ENCODE measurements at regions not wholly inside any gene's neighbourhood (a gene's known extent, or its start where the extent isn't known, plus 50 kb on each side); places are given as distances from the start of the nearest gene placed in this dataset.

DNA sequence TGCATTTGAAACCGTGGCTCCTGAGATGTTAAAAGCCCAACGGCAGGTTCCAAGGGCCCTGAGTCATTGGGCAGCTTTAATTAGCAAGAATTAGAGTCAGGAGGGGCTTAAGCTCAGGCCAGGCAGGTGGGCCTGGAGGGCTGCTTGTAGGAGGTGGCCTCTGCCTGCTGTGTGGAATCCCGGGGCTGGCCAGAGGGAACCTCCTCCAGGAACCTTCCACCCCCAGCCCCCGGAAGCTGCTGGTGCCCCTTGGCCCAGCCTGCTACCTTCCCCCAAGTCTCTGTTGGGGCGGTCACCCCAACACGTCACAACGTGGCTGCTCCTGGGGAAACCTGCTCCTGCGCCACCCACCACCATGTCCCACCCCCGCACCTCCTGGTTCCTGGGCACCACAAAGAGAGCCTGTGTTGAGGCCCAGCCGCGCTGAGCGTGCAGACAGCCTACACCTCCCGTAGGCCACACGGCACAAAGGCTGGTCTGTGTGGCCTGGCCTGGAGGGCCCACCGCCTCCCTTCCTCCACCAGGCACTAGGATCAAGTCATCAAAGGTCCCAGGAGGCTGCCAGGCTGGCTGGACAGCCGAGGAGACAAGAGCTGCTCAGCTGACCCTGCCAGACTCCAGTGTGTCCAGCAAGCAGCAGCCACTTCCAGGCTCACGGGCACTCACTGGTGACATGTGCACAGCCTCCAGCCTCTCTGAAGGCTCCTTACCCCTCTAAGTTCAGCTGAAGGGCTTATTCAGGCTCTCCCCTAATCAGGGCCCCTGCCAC lies 86.3 kb downstream of the SNX5 start:
- TF ChIP-seq BHLHE40 (IDR thresholded peaks at IDR 0.05; ENCODE audit: borderline replicate concordance) (no peak), SUZ12 (IDR thresholded peaks at IDR 0.05) (no peak), FOXK2 (IDR thresholded peaks at IDR 0.05) (no peak), FOXA1 (IDR thresholded peaks at IDR 0.05) (no peak), L3MBTL2 (conservative IDR thresholded peaks at IDR 0.05) (no peak)

All from HEK293T (cell line).